ENCODE measurements at regions not wholly inside any gene's neighbourhood (a gene's known extent, or its start where the extent isn't known, plus 50 kb on each side); places are given as distances from the start of the nearest gene placed in this dataset.

DNA sequence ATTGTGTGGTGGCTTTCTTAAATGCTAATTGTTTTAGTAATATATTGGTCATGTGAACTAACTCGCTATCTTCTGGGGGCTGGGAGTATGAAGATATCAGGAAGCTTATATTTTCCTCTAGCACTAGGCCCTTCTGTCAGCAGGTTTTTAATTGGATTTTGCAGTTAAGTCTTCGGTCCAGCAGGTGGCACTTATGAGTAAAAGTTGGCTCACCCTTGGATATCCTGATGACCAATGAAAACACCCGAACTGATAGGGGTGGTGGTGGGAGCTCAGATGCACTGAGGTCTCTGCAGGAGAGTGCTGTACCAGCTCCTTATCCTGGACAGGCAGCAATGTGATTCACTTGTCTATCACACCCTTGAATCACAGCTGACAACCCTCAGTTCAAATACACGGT lies 1365.8 kb upstream of the DIAPH2 start:
- TF ChIP-seq CTCF (IDR thresholded peaks at IDR 0.05; ENCODE audit: low read depth, low read length, missing input control) = peak; percentile 17
- peak in 1 of 2 donors; percentile 50 for TF ChIP-seq RAD21 (IDR thresholded peaks at IDR 0.05)
- TF ChIP-seq SP1 (IDR thresholded peaks at IDR 0.05) = no peak
- no peak for TF ChIP-seq FOXA1 (IDR thresholded peaks at IDR 0.05)
- no peak for TF ChIP-seq TAF1 (conservative IDR thresholded peaks at IDR 0.05)
